Keratinocyte (primary cell): ENCODE measurements at regions not wholly inside any gene's neighbourhood (a gene's known extent, or its start where the extent isn't known, plus 50 kb on each side); places are given as distances from the start of the nearest gene placed in this dataset.

Experiments
- DNase-seq: peaks from one replicate; pipeline ENCODE4 v3.0.0-alpha.2; 2011; ENCODE audit warnings: low read depth, missing footprints, low spot score
- FAIRE-seq: peaks from 2 replicates; lab custom pipeline; 2011; peaks lifted over from hg19 to GRCh38; lab: Jason Lieb, UNC
- H2AFZ ChIP-seq: 2 replicates; pipeline ENCODE4 v1.6.0; 2012; ENCODE audit warnings: low read length, control low read depth, inconsistent platforms; ENCODE audit not compliant: control insufficient read depth
- H3K27ac ChIP-seq: 2 replicates; pipeline ENCODE4 v1.5.1; 2011; ENCODE audit warnings: low read length; ENCODE audit not compliant: control insufficient read depth, insufficient read depth
- H3K27me3 ChIP-seq: 3 replicates; pipeline ENCODE4 v1.6.0; 2011; ENCODE audit warnings: low read length; ENCODE audit not compliant: control insufficient read depth, insufficient read depth; ENCODE audit errors: extremely low read depth
- H3K36me3 ChIP-seq, 2 experiments: 2 replicates in 1 of 2; 3 replicates in 1 of 2; pipeline ENCODE4 v1.5.1; 2011; ENCODE audit warnings: low read length in 2 of 2, mild to moderate bottlenecking in 1 of 2; ENCODE audit not compliant: control insufficient read depth in 2 of 2, insufficient read depth in 2 of 2; ENCODE audit errors: extremely low read depth in 1 of 2
- H3K4me1 ChIP-seq: 3 replicates; pipeline ENCODE4 v1.5.1; 2011; ENCODE audit warnings: low read length; ENCODE audit not compliant: control insufficient read depth, insufficient read depth; ENCODE audit errors: extremely low read depth
- H3K4me2 ChIP-seq: 3 replicates; pipeline ENCODE4 v1.6.0; 2011; ENCODE audit warnings: low read depth, low read length; ENCODE audit not compliant: control insufficient read depth, insufficient read depth; ENCODE audit errors: extremely low read depth
- H3K4me3 ChIP-seq, 3 experiments: fragments of 200-600 bp in 1 of 3; sonication (generic) in 1 of 3; 2 replicates in 2 of 3; 3 replicates in 1 of 3; pipeline ENCODE4 v1.5.1; 2011 to 2016; ENCODE audit warnings: low read length in 3 of 3, mild to moderate bottlenecking in 3 of 3, control low read depth in 2 of 3, inconsistent platforms in 1 of 3, low read depth in 1 of 3, mixed read lengths in 1 of 3, mixed run types in 1 of 3, moderate library complexity in 1 of 3; ENCODE audit not compliant: control insufficient read depth in 2 of 3, insufficient read depth in 2 of 3; ENCODE audit errors: extremely low read depth in 1 of 3
- H3K79me2 ChIP-seq: 2 replicates; pipeline ENCODE4 v1.6.0; 2012; ENCODE audit warnings: low read length; ENCODE audit not compliant: control insufficient read depth, insufficient read depth
- H3K9ac ChIP-seq: 3 replicates; pipeline ENCODE4 v1.6.0; 2011; ENCODE audit warnings: low read length; ENCODE audit not compliant: control insufficient read depth, insufficient read depth; ENCODE audit errors: extremely low read depth
- H3K9me1 ChIP-seq: 3 replicates; pipeline ENCODE4 v1.6.0; 2011; ENCODE audit warnings: low read length; ENCODE audit not compliant: control insufficient read depth, insufficient read depth; ENCODE audit errors: extremely low read depth
- H3K9me3 ChIP-seq: 2 replicates; pipeline ENCODE4 v1.5.1; 2012; ENCODE audit warnings: low read depth, low read length; ENCODE audit not compliant: control insufficient read depth
- H4K20me1 ChIP-seq: 3 replicates; pipeline ENCODE4 v1.6.0; 2011; ENCODE audit warnings: low read length; ENCODE audit not compliant: control insufficient read depth, insufficient read depth; ENCODE audit errors: extremely low read depth
- CTCF ChIP-seq, 3 experiments: IDR thresholded peaks in 1 of 3; conservative IDR thresholded peaks in 1 of 3; optimal IDR thresholded peaks in 1 of 3; 2 replicates in 2 of 3; 3 replicates in 1 of 3; pipeline versions ENCODE3 to v1.5.1; 2011; ENCODE audit warnings: low read length in 3 of 3, mild to moderate bottlenecking in 3 of 3, moderate library complexity in 2 of 3, control low read depth in 1 of 3, inconsistent platforms in 1 of 3; ENCODE audit not compliant: insufficient read depth in 2 of 3; ENCODE audit errors: extremely low read depth in 1 of 3
- EZH2 ChIP-seq: IDR thresholded peaks from one replicate; pipeline ENCODE4 v1.6.1; 2012; ENCODE audit warnings: inconsistent platforms, mild to moderate bottlenecking, low read length, moderate library complexity
- dilution Hi-C: fragments of 300-500 bp; cut with MboI; formaldehyde crosslinking; loops from one replicate; pipeline ENCODE4 v1.7.0; 2020; ENCODE audit warnings: low sequenced_read_pairs; ENCODE audit not compliant: extremely low pct_ligation_motif_present

GRCh38 chr3:35966629-35967464 lies 327.5 kb downstream of the ARPP21 start:
- H3K9ac ChIP-seq, result no peak overlapping the region
- H3K79me2 ChIP-seq, result no peaks in the 10 kb centered on the region
- no peaks in the 10 kb centered on the region for H3K9me1 ChIP-seq
- DNase-seq (no peak), FAIRE-seq (no peak)
- dilution Hi-C loops, result loop anchor here (25.0 kb wide), 1 partner anchor 720 kb away; no protein-coding TSS in a partner anchor
- no peak overlapping the region for H3K27ac ChIP-seq
- no peak overlapping the region for H3K4me3 ChIP-seq
- H3K4me2 ChIP-seq, result no peak overlapping the region
- H3K4me1 ChIP-seq, result no peaks in the 10 kb centered on the region
- H3K36me3 ChIP-seq, result no peaks in the 10 kb centered on the region
- TF ChIP-seq CTCF (optimal IDR thresholded peaks at IDR 0.05 in 1 of 3, IDR thresholded peaks at IDR 0.05 in 1 of 3, conservative IDR thresholded peaks at IDR 0.05 in 1 of 3; ENCODE audit: extremely low read depth in 1 of 3, insufficient read depth in 2 of 3, low read length in 3 of 3) (no peak), EZH2 (no peak)
- no peaks in the 10 kb centered on the region for H3K9me3 ChIP-seq
- no peaks in the 10 kb centered on the region for H4K20me1 ChIP-seq
- H2AFZ ChIP-seq, result no peak overlapping the region
- no peaks in the 10 kb centered on the region for H3K27me3 ChIP-seq

- FAIRE-seq, result no peak
Measured at GRCh38 chr3:35968043-35968622, 328.8 kb downstream of the ARPP21 start.

More at GRCh38 chr3:35968043-35968622, 328.8 kb downstream of the ARPP21 start:
- no peaks in the 10 kb centered on the region for H3K4me1 ChIP-seq
- H3K4me3 ChIP-seq, result no peak overlapping the region
- no peak overlapping the region for H3K9ac ChIP-seq
- no peak overlapping the region for H3K4me2 ChIP-seq
- dilution Hi-C loops, result loop anchor here (25.0 kb wide), 1 partner anchor 719 kb away; no protein-coding TSS in a partner anchor
- no peaks in the 10 kb centered on the region for H3K9me1 ChIP-seq
- no peak overlapping the region for H3K27ac ChIP-seq
- no peak for DNase-seq
- no peaks in the 10 kb centered on the region for H4K20me1 ChIP-seq
- no peaks in the 10 kb centered on the region for H3K9me3 ChIP-seq
- no peaks in the 10 kb centered on the region for H3K27me3 ChIP-seq
- TF ChIP-seq CTCF (optimal IDR thresholded peaks at IDR 0.05 in 1 of 3, IDR thresholded peaks at IDR 0.05 in 1 of 3, conservative IDR thresholded peaks at IDR 0.05 in 1 of 3; ENCODE audit: extremely low read depth in 1 of 3, insufficient read depth in 2 of 3, low read length in 3 of 3), result no peak
- no peak for TF ChIP-seq EZH2
- no peaks in the 10 kb centered on the region for H3K36me3 ChIP-seq
- no peaks in the 10 kb centered on the region for H3K79me2 ChIP-seq
- no peak overlapping the region for H2AFZ ChIP-seq
